HFF-Myc (cell line): ENCODE measurements at regions not wholly inside any gene's neighbourhood (a gene's known extent, or its start where the extent isn't known, plus 50 kb on each side); places are given as distances from the start of the nearest gene placed in this dataset.

Experiments used
- DNase-seq: peaks from one replicate; pipeline ENCODE4 v3.0.0-alpha.2; 2011; ENCODE audit warnings: low read depth; ENCODE audit errors: extremely low read depth
- H3K4me3 ChIP-seq: replicated peaks from 2 replicates; pipeline ENCODE4 v1.5.1; 2011; ENCODE audit warnings: low read depth, mild to moderate bottlenecking, control low read depth, low read length
- TF ChIP-seq, protein P1 (sequence below): IDR thresholded peaks from 2 replicates; pipeline ENCODE4 v1.5.1; 2012; ENCODE audit warnings: mild to moderate bottlenecking, low read depth, low read length, control low read depth; ENCODE audit errors: missing control alignments

GRCh38 chr9:14522627-14523379, 170.4 kb downstream of the ZDHHC21 start:
- TF ChIP-seq, protein P1, sequence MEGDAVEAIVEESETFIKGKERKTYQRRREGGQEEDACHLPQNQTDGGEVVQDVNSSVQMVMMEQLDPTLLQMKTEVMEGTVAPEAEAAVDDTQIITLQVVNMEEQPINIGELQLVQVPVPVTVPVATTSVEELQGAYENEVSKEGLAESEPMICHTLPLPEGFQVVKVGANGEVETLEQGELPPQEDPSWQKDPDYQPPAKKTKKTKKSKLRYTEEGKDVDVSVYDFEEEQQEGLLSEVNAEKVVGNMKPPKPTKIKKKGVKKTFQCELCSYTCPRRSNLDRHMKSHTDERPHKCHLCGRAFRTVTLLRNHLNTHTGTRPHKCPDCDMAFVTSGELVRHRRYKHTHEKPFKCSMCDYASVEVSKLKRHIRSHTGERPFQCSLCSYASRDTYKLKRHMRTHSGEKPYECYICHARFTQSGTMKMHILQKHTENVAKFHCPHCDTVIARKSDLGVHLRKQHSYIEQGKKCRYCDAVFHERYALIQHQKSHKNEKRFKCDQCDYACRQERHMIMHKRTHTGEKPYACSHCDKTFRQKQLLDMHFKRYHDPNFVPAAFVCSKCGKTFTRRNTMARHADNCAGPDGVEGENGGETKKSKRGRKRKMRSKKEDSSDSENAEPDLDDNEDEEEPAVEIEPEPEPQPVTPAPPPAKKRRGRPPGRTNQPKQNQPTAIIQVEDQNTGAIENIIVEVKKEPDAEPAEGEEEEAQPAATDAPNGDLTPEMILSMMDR, result no peak
- H3K4me3 ChIP-seq, result no peak overlapping the region
- DNase-seq, result no peak

DNA sequence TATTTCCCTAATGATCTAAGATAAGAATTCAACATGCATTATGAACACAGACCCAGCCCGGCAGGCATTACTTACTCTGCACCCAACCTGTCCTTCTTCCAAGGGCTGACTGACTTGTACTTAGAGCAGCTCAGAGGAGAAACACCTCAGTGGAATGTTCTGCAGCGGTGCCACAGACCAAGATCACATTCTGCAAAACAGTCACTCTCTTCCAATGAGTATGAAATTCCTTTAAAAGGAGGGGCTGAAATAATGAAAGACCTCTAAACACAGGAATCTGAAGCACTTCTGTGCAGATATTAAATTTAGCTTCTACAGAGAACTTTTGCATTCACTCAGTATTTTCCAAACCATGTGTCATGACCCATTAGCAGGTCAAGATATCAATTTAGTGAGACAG, 172.9 kb downstream of the ZDHHC21 start:
- no peak for DNase-seq
- H3K4me3 ChIP-seq, result no peak overlapping the region
- TF ChIP-seq, protein P1, result no peak

DNA sequence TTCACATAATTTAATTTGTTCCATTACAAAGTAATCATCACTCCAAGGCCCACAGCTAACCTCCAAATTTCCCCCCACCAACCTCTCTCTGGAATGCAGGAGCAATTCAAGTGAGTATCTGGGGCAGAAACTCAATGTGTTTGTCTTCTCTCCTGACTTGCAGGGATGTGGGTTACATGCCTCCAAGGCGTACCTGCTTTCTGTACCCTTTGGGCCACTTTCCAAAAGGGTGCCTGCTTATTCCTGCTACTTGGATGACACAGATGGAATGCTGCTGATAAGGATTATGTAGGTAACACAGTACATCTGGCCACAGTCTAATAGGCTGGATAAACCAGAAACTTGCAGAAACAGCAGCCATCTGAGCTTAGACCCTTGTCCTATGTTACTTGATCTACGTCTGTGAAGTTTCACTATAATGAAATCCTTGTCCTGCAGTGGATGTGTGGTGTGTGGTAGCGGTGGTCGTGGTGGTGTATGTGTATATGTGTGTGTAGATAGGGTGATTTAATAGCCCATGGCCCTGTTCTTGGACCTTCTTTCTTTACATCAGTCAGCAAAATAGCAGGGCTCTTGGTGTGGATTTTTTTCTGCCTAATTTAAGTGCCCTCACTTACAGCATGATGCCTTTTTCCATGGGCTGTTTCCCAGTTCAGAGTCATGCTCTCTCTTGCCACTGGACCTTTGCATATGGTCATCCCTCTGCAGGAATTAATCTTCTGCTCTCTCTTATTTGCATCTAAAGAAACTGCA, 175.9 kb downstream of the ZDHHC21 start:
- TF ChIP-seq, protein P1, result no peak
- no peak overlapping the region for H3K4me3 ChIP-seq
- no peak for DNase-seq

DNA sequence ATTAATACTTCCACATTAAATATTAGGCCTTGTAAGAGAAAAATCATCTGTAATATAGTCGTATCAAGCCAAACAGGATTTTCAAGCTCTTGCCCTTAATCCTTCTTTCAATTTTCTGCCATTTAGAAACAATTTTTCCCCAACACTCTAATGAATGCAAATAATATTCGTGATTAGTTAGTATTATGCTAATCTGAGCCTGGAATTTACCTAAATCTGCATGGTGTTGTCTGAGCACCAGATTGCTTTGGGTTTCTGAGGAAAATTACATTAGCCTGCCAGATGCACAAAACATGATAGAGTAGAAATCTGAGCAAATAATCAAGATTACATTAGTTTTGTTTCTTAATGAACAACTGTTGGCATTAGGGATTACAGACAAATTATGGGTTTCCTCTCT, 176.6 kb downstream of the ZDHHC21 start:
- H3K4me3 ChIP-seq, result no peak overlapping the region
- no peak for DNase-seq
- TF ChIP-seq, protein P1, result no peak

DNA sequence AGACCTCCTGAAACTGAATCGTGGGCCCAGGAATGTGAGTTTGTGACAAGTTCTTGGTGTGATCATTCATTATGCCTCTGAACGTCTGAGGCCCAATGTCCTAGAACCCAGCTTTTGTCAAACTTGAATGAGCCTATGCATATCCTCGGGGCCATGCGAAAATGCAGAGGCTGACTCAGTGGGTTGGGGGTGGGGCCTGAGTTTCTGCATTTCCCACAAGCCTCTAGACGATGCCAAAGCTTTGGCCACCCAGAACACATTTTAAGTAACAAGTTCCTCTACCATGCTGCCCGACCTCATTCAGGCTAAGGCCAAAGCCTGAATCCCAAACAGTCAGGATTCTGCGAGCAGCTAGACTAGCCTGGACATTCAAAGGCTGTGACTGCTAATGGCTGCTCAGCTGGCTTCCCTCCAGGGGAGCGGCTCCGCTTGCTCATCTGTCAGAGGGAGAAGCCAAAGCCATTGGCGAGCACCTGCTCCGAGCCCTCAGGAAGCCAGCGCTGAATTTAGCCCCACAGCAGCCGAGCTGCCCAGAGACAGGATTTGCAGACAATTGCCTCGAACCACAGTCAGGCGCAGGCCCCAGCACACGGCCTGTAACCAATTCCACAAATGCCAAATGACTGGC, 177.5 kb downstream of the ZDHHC21 start:
- TF ChIP-seq, protein P1, result no peak
- no peak overlapping the region for H3K4me3 ChIP-seq
- no peak for DNase-seq

DNA sequence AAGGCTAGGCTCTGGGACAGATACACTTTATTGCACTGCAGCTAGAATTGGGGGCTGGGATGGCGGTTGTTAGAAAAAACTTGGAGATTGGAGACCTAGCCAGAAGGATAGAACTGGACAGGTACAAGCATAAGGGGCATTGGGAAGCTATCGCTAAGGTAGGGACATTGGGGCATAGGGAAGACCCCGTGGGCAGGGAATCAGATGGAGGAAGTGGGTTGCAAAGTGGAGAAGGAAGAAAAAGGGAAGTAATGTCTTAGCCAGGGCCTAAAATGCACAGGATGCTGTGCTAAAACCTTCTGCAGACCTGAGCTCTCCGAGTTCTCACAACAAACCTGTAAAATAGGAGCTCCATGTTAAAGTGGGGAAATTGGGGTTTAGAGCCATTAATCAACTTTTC, 178.2 kb downstream of the ZDHHC21 start:
- DNase-seq, result no peak
- TF ChIP-seq, protein P1, result no peak
- no peak overlapping the region for H3K4me3 ChIP-seq
